ENCODE measurements at regions not wholly inside any gene's neighbourhood (a gene's known extent, or its start where the extent isn't known, plus 50 kb on each side); places are given as distances from the start of the nearest gene placed in this dataset.

- TF ChIP-seq POLR2A (IDR thresholded peaks at IDR 0.05) (no peak), EP300 (IDR thresholded peaks at IDR 0.05) (no peak)
- TF ChIP-seq, protein P1, sequence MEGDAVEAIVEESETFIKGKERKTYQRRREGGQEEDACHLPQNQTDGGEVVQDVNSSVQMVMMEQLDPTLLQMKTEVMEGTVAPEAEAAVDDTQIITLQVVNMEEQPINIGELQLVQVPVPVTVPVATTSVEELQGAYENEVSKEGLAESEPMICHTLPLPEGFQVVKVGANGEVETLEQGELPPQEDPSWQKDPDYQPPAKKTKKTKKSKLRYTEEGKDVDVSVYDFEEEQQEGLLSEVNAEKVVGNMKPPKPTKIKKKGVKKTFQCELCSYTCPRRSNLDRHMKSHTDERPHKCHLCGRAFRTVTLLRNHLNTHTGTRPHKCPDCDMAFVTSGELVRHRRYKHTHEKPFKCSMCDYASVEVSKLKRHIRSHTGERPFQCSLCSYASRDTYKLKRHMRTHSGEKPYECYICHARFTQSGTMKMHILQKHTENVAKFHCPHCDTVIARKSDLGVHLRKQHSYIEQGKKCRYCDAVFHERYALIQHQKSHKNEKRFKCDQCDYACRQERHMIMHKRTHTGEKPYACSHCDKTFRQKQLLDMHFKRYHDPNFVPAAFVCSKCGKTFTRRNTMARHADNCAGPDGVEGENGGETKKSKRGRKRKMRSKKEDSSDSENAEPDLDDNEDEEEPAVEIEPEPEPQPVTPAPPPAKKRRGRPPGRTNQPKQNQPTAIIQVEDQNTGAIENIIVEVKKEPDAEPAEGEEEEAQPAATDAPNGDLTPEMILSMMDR (IDR thresholded peaks at IDR 0.05) = no peak
These were observed 76.1 kb upstream of the TFAP2D start for GRCh38 chr6:50637267-50637666.
